GM12892 (cell line): ENCODE measurements at regions not wholly inside any gene's neighbourhood (a gene's known extent, or its start where the extent isn't known, plus 50 kb on each side); places are given as distances from the start of the nearest gene placed in this dataset.

Experiments
- POLR2A ChIP-seq: IDR thresholded peaks from 2 replicates; pipeline ENCODE4 v1.6.1; 2011; ENCODE audit warnings: low read depth, low read length, control low read depth
- TAF1 ChIP-seq: IDR thresholded peaks from 2 replicates; pipeline ENCODE4 v1.6.1; 2011; ENCODE audit warnings: low read depth, mild to moderate bottlenecking, control low read depth, low read length, borderline replicate concordance

DNA sequence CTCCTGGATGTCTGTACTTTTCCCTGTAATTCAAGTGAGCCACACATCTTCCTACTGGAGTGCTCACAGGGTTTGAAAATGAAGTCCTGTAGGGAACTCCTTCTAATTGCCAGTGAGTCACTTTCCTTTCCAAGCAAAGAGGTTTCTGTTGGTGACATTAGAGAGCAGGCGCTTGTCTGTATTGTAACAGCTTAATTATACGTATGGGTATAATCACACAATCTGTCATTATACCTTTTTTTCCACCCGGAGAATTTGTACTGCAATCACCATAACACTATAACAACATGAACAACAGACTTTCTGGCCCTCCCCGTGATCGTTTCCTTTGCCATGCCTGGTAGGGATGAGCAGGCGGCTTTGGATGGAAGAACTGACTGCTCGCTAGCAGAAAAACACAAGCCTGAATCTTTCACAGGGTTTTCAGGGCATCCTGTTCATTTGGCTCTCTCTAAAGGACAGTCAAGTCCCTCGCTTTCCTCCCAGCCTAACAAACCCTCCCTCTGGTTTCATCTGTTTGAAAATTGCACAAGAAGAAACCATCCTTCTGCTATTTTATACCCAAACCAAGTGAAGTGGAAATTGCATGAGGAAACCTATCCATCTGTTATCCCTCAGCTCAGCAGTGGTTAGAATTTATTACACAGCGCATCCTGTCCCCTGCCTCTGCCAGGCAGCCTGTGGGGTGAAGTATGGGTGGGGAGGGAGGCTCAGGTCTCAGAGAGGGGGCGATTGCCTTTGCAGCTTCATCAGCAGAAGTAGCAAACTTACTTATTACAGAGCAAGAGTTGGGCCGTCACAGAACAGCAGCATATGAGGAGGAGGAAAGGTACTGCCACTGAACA is 307.0 kb upstream of the TLE4 start:
- TF ChIP-seq TAF1 (no peak), POLR2A (no peak)
